Esophagus (tissue), 2 donors: ENCODE measurements at regions not wholly inside any gene's neighbourhood (a gene's known extent, or its start where the extent isn't known, plus 50 kb on each side); places are given as distances from the start of the nearest gene placed in this dataset.
"Not testable (repeated sequence)": the region's sequence is repeated elsewhere in the genome, so short reads cannot be mapped to it uniquely, and the experiment has no call there.

Experiments used
- H3K27ac ChIP-seq, 2 donors: one replicate each; pipeline ENCODE4 v1.5.1; 2013; ENCODE audit warnings: low read depth in 2 of 2, mild to moderate bottlenecking in 2 of 2, inconsistent platforms in 1 of 2, low read length in 1 of 2, moderate library complexity in 1 of 2
- H3K27me3 ChIP-seq, 2 donors: one replicate each; pipeline ENCODE4 v1.6.1; 2013; ENCODE audit warnings: low read length in 2 of 2, control low read depth in 1 of 2, mild to moderate bottlenecking in 1 of 2; ENCODE audit not compliant: insufficient read depth in 2 of 2, control insufficient read depth in 1 of 2
- H3K36me3 ChIP-seq, 2 donors: one replicate each; pipeline ENCODE4 v1.6.1; 2013; ENCODE audit warnings: low read length in 1 of 2; ENCODE audit not compliant: control insufficient read depth in 2 of 2, insufficient read depth in 2 of 2
- H3K4me1 ChIP-seq, 2 donors: one replicate each; pipeline ENCODE4 v1.6.1; 2013; ENCODE audit warnings: low read length in 1 of 2; ENCODE audit not compliant: control insufficient read depth in 2 of 2, insufficient read depth in 2 of 2
- H3K4me3 ChIP-seq, 2 donors: one replicate each; pipeline ENCODE4 v1.5.1; 2013; ENCODE audit warnings: low read length in 2 of 2, mild to moderate bottlenecking in 2 of 2, low read depth in 1 of 2, moderate library complexity in 1 of 2
- H3K9me3 ChIP-seq, 2 donors: one replicate each; pipeline ENCODE4 v1.6.1; 2013; ENCODE audit warnings: mild to moderate bottlenecking in 2 of 2, low read depth in 1 of 2, low read length in 1 of 2, moderate library complexity in 1 of 2; ENCODE audit not compliant: control insufficient read depth in 2 of 2, insufficient read depth in 1 of 2
- whole genome bisulfite sequencing, 2 donors: extraction: QIAGEN DNeasy Blood & Tissue Kit; methylation state at CpG; one replicate each; pipeline ENCODE4 v1.1.7; 2013; 5-methylcytosine and 5-hydroxymethylcytosine counted together
- donor health status: healthy with polysubstance abuse.
- donor health status: Bipolar disorder and iron deficiency.

DNA sequence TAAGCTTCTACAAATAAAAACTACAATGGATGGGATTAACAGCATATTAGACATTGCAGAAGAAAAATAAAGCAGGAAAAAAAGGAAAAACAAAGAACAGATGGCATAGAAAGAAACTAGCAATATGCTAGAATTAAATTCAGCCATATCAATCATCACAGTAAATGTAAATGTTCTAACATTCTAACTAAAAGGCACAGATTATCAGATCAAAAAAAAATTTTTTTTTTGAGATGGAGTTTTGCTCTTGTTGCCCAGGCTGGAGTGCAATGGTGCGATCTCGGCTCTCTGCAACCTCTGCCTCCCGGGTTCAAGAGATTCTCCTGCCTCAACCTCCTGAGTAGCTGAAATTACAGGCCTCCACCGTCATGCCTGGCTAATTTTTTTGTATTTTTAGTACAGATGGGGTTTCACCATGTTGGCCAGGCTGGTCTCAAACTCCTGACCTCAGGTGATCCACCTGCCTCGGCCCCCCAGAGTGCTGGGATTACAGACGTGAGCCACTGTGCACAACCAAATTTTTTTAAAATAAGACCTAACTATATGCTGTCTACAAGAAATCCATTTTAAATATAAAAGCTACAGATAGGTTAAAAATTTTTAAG is 50.7 kb upstream of the GATA2 start:
- H3K36me3 ChIP-seq, H3K4me3 ChIP-seq, H3K9me3 ChIP-seq, H3K4me1 ChIP-seq, H3K27me3 ChIP-seq, H3K27ac ChIP-seq: not testable (repeated sequence)
- 87 to 88% methylated on average over 6 of the region's 6 CpGs for WGBS, 2 donors
